SK-N-MC (cell line): ENCODE measurements at regions not wholly inside any gene's neighbourhood (a gene's known extent, or its start where the extent isn't known, plus 50 kb on each side); places are given as distances from the start of the nearest gene placed in this dataset.
A peak's percentile ranks its signal among the peaks of the same experiment; 100 is the strongest.
"Not testable (repeated sequence)": the region's sequence is repeated elsewhere in the genome, so short reads cannot be mapped to it uniquely, and the experiment has no call there.

ENCODE experiments used
- DNase-seq: peaks from one replicate; pipeline ENCODE4 v3.0.0-alpha.2; 2011; ENCODE audit warnings: low read depth, low spot score
- H3K27ac ChIP-seq: fragments of 200-600 bp; sonication (generic); 2 replicates; pipeline ENCODE4 v1.5.1; 2016; ENCODE audit warnings: mixed run types
- H3K36me3 ChIP-seq: fragments of 200-600 bp; sonication (generic); 2 replicates; pipeline ENCODE4 v1.6.1; 2017; ENCODE audit warnings: antibody characterized with exemption, low read length, mixed read lengths; ENCODE audit not compliant: insufficient read depth
- H3K4me3 ChIP-seq: fragments of 200-600 bp; sonication (generic); 2 replicates; pipeline ENCODE4 v1.5.1; 2016
- H3K9ac ChIP-seq: fragments of 200-600 bp; sonication (generic); 2 replicates; pipeline ENCODE4 v1.8.0; 2017; ENCODE audit warnings: mixed run types, mixed read lengths; ENCODE audit not compliant: insufficient read length
- H3K9me3 ChIP-seq: fragments of 200-600 bp; sonication (generic); 2 replicates; pipeline ENCODE4 v1.6.1; 2017; ENCODE audit warnings: low read depth, mild to moderate bottlenecking, antibody characterized with exemption, low read length, moderate library complexity, mixed read lengths
- EZH2 ChIP-seq: fragments of 200-600 bp; sonication (generic); IDR thresholded peaks from one replicate; pipeline ENCODE4 v1.6.1; 2017; ENCODE audit warnings: antibody characterized with exemption
- FOXP2 ChIP-seq: optimal IDR thresholded peaks from 2 replicates; pipeline ENCODE3; 2011; ENCODE audit warnings: mild to moderate bottlenecking, moderate library complexity; ENCODE audit not compliant: insufficient read depth; ENCODE audit errors: extremely low read length, control extremely low read depth
- POLR2AphosphoS5 ChIP-seq: IDR thresholded peaks from 2 replicates; pipeline ENCODE4 v1.6.1; 2012; ENCODE audit warnings: mild to moderate bottlenecking, low read depth, low read length, borderline replicate concordance

DNA sequence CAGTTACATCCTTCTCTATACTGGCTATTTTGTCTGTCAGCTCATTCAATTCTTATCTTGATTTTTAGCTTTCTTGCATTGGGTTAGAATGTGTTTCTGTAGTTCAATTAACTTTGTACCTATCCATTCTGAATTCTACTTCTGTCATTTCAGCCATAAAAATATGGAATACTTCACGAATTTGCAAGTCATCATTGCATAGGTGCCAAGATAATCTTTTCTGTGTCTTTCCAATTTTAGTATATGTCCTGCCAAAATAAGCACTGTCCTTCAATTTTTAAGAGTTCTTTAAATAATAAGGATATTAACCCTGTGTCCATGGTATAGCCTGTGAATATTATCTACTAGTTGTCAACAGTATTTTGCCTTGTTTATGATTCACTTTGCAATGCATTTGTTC lies 665.7 kb upstream of the MDGA2 start:
- no peak overlapping the region for H3K9ac ChIP-seq
- no peaks in the 10 kb centered on the region for H3K9me3 ChIP-seq
- H3K27ac ChIP-seq: no peak overlapping the region
- no peak for DNase-seq
- TF ChIP-seq FOXP2 (no peak), EZH2 (no peak), POLR2AphosphoS5 (no peak)
- H3K36me3 ChIP-seq: no peaks in the 10 kb centered on the region
- no peak overlapping the region for H3K4me3 ChIP-seq

DNA sequence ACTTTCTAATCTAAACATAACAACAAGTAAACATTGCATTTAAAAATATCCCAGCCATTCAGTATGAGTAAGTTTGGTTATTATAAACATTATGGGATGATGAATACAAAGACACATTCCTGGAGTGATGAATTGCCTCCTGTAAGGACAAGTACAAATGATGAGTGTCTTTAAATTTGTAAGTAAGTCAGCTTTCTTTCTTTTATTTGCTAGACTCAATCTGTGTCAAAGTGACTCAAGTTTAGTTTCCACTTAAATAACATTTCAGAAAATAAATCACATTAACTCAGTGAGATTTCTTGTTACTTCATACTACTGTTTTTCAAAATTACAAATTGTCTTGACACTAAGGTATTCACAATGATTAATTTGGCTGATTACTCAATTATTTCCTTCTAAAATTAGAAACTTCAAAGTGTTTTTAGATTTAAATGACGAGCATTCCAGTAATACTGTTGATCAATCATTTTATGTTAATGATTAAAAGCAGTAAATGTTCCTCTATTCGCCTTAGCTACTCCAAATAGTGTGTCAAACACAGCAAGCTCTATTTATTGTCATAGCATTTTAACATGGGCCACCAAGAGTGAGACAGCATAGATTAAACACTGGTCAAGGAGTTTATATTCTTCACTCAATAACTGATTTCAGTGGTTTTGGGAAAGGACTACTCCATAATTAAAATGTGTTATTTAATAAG lies 658.0 kb upstream of the MDGA2 start:
- H3K9me3 ChIP-seq: no peaks in the 10 kb centered on the region
- no peak overlapping the region for H3K9ac ChIP-seq
- H3K36me3 ChIP-seq: no peaks in the 10 kb centered on the region
- DNase-seq: no peak
- H3K4me3 ChIP-seq: no peak overlapping the region
- no peak overlapping the region for H3K27ac ChIP-seq
- TF ChIP-seq POLR2AphosphoS5 (no peak), EZH2 (no peak), FOXP2 (no peak)

DNA sequence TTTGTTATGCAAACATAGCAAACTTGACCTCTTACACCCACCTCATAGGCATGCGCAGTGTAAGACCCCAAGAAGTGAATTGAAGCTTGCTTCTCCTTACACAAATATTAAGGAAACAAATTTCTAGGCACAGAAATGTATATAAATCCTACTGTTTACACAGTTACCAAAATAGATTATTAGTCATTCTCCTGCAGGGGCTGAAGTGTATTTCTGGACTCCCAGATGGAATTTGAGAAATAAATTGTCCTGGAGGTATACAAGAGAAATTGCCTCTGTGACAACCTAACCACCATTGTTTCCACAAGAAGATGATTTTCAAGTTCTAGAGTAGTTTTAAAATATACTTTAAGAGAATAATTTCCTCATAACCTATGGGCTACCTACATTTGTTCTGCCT lies 656.0 kb upstream of the MDGA2 start:
- no peak overlapping the region for H3K27ac ChIP-seq
- no peak overlapping the region for H3K4me3 ChIP-seq
- no peak overlapping the region for H3K9ac ChIP-seq
- no peaks in the 10 kb centered on the region for H3K9me3 ChIP-seq
- TF ChIP-seq POLR2AphosphoS5 (no peak), EZH2 (no peak)
- no peaks in the 10 kb centered on the region for H3K36me3 ChIP-seq
- no peak for DNase-seq

DNA sequence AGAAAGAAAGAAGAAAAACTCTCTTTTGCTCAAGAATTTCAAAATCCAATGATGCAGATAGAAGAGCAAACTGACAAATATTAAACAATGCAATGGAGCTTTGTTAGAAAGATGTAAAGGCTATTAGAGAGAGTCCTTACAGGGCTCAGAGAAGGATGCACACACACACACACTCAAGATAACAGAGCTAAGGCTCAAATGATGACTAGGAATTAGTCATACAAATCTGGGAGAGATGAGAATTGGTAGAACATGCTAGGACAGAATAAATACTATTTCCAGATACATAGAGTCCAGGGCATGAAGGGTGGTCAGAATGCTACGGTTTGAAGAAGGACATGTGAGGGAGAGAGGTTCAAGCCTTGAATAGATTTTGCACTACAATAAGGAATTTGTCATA lies 650.1 kb upstream of the MDGA2 start:
- Histone ChIP-seq H3K9me3 (no peaks in the 10 kb centered on the region), H3K36me3 (no peaks in the 10 kb centered on the region), H3K9ac (no peak overlapping the region), H3K27ac (no peak overlapping the region), H3K4me3 (no peak overlapping the region)
- TF ChIP-seq POLR2AphosphoS5 (no peak), FOXP2 (no peak), EZH2 (no peak)
- no peak for DNase-seq

DNA sequence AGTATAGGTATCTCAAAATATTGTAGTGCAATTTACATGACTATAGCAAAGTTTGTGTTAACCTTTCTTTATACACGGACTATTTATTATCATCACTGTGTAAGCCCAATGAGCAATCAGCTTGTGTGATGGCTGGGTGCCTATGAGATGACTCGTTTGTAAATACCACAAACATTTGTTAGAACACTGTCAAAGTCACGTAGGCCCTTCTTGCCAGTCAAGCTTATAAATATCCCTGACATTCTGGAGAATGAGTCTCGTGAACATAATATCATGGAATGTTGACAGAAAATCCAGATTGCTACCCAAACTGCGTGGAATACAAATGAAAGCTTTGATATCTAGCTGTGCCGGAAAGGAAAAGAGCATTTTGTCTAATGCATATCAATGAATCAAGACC lies 648.3 kb upstream of the MDGA2 start:
- Histone ChIP-seq H3K4me3 (no peak overlapping the region), H3K9me3 (no peaks in the 10 kb centered on the region), H3K9ac (no peak overlapping the region), H3K27ac (no peak overlapping the region), H3K36me3 (no peaks in the 10 kb centered on the region)
- no peak for DNase-seq
- TF ChIP-seq EZH2 (no peak), POLR2AphosphoS5 (no peak), FOXP2 (no peak)

DNA sequence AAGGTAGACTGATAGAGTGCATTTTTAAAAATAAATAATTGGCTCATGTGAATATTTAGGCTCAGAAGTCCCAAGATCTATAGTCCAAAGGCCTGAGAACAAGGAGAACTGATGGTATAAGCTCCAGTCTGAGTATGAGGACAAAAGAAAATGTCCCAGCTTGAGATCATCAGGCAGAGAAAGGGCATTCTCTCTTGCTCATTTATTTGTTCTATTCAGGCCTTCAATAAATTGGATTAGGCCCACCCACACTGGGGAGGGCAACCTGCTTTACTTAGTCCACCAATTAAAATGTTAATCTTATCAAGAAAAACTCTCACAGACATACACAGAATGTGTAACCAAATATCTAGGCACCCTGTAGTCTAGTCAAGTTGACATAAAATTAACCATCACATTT lies 644.4 kb upstream of the MDGA2 start:
- Histone ChIP-seq H3K36me3 (no peaks in the 10 kb centered on the region), H3K4me3 (no peak overlapping the region), H3K27ac (no peak overlapping the region), H3K9ac (no peak overlapping the region), H3K9me3 (no peaks in the 10 kb centered on the region)
- no peak for DNase-seq
- no peak for TF ChIP-seq EZH2
- TF ChIP-seq POLR2AphosphoS5: no peak
- TF ChIP-seq FOXP2: no peak

DNA sequence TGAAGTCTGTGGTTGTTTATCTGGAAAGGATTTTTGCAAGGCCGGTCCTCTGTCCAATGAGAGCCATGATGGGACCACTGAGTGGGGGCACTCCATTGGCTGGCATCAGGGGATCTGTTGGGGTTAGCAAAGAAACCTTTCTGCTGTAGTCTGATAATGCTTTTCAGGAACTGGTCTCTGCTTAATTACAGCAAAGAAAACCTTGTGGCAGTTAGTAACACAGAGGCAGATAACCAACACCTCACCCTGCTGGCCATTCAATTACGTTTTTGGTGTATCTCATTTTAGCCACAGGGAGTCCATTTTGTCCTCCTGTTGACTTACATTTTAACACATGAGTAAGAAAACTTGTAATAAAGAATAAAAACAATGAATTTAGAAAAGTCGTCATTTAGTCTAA lies 629.3 kb upstream of the MDGA2 start:
- Histone ChIP-seq H3K9ac (no peak overlapping the region), H3K36me3 (no peaks in the 10 kb centered on the region), H3K4me3 (no peak overlapping the region), H3K27ac (no peak overlapping the region), H3K9me3 (no peaks in the 10 kb centered on the region)
- no peak for DNase-seq
- TF ChIP-seq EZH2 (no peak), POLR2AphosphoS5 (no peak), FOXP2 (no peak)

DNA sequence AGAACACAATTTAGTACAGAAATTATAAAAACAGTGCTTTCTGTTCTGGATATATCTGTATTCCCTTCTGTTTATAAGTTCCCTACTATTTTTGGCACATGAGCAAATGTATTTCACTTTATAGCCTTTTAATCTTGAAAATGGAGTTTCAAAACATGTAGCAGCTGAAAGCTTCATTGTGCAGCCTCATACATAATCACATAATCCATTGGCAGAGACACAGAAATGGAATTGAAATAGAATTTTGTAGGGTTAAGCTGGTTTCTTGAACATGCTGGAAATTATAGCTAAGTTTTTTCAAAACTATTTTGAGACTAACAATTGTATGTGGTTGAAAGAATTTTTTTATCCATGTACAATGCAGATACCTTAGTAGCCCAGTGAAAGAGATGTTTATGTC lies 614.3 kb upstream of the MDGA2 start:
- Histone ChIP-seq H3K4me3 (no peak overlapping the region), H3K9me3 (no peaks in the 10 kb centered on the region), H3K9ac (no peak overlapping the region), H3K27ac (no peak overlapping the region), H3K36me3 (no peaks in the 10 kb centered on the region)
- no peak for DNase-seq
- TF ChIP-seq FOXP2 (no peak), POLR2AphosphoS5 (no peak), EZH2 (no peak)

DNA sequence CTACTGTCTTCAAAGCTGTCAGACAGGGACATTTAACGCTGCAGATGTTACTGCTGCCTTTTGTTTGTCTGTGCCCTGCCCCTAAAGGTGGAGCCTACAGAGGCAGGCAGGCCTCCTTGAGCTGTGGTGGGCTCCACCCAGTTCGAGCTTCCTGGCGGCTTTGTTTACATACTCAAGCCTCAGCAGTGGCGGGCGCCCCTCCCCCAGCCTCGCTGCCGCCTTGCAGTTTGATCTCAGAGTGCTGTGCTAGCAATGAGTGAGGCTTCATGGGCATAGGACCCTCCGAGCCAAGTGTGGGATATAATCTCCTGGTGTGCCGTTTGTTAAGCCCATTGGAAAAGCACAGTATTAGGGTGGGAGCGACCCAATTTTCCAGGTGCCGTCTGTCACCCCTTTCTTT lies 609.8 kb upstream of the MDGA2 start:
- not testable (repeated sequence) for H3K36me3 ChIP-seq, DNase-seq
- H3K4me3 ChIP-seq: 0 out of 2 replicates have a peak overlapping the region, but pooled peaks have one; percentile 28

More for the DNA sequence above, 609.8 kb upstream of the MDGA2 start:
- not testable (repeated sequence) for H3K27ac ChIP-seq, H3K9ac ChIP-seq, H3K9me3 ChIP-seq
